SKM-1 (cell line): ENCODE measurements at regions not wholly inside any gene's neighbourhood (a gene's known extent, or its start where the extent isn't known, plus 50 kb on each side); places are given as distances from the start of the nearest gene placed in this dataset.
A peak's percentile ranks its signal among the peaks of the same experiment; 100 is the strongest.
"Not testable (repeated sequence)": the region's sequence is repeated elsewhere in the genome, so short reads cannot be mapped to it uniquely, and the experiment has no call there.

Source experiments
- DNase-seq: peaks from one replicate; lab custom pipeline; 2025; ENCODE audit not compliant: unreplicated experiment; lab: John Stamatoyannopoulos, UW

DNA sequence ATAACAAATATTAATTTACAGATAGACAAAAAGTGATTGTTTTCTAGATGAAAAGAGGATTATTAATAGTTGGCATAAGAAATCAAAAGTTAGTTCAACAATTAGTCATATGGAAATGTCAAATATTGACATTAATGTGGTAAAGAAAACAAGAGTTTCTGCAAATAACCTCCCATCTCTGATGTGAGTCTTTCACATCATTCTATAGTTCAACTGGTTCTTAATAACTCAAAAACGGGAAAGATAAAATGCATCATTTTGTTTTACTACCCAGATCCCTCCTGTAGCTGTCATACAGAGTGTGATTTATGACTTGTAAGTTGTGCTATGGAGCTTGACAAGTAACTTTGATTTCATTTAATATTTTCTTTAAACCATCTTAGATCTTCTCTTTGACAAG lies 594.8 kb downstream of the ZWINT start:
- no peak for DNase-seq

DNA sequence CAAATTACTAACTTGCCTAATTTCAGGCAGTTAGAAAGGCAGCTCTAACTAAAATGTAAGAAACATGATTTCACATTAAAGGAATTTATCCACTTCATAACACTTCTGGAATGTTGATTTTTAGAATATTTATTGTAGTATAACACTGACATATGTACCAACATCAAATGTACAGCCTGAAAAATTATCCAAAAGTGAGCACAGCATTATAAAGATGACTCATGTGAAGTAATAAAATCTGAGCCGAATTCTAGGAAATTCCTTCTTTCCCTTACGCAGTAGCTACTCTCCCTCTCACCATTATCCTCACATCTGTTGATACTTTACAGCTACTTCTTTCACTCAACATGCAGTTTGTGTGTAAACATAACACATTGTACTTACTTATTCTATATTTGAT lies 610.6 kb downstream of the ZWINT start:
- DNase-seq: no peak

DNA sequence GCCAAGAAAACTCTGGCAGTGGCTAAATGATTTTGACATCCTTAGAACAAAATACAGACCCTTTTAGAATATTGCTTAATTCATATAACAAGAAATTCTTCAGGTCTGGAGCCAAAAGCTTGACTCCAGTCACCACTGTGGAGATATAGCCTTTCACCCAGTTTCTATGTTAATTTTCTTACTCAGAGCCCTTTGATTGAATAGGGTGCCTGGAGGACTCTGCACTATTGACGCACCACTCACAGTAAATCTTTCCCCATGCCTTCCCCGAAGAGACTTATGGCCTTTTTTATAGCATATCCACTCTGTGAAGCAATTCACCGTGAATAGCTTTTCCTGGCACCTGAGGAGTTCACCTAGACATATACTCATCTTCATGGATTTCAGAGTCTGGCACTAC lies 613.8 kb downstream of the ZWINT start:
- no peak for DNase-seq

DNA sequence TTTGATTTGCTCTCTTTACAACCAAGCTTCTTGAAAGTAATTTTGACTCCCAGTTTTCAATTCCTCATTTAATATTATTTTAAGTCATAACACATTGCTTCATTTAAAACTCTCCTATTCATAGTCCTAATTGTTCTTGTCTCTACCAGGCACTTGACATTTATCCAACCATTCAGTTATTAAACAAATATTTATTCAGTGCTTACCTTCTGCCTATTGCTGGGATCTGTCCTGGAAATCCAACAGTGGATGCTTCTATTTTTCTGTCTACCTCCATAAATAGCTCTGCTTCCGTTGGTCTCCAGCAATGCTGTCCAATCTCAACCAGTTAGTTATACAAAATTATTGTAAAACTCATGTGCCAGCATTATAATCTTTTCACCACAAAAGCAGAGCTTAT lies 615.1 kb downstream of the ZWINT start:
- DNase-seq: no peak

DNA sequence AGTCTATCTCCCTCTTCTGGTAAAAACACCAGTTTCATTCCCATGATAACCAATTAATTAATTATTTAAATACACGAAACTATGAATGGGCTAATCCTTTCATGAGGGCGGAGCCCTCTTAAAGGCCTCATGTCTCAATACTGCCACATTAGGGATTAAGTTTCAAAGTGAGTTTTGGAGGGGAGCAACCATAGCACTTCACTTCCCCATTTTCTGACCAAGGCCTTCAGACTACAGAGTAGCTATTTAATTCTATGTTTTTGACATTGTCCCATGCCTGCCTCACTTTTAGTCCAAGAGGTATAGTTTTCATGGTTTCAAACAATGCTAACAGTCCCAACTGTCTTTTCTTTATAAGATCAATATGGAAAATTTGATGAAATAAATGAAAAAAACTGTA lies 618.6 kb downstream of the ZWINT start:
- no peak for DNase-seq

DNA sequence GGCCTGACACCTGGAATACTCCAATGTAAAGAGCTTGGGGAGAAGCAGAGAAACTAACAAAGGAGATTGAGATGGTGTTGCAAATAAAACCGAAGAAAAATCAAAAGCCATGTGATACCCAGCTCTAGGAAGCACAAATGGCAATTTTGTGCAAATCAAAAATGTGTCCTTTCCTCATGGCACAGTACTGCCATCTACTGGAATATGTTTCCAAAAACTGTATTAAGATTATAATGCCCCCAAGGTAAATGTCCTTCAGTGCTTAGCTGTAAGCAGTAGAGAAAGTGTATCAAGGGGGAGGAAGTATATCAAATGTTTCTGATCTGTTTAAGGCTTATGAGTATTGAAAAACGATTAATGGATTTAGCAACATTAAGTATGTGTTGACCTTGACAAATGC lies 620.3 kb downstream of the ZWINT start:
- DNase-seq: not testable (repeated sequence)

DNA sequence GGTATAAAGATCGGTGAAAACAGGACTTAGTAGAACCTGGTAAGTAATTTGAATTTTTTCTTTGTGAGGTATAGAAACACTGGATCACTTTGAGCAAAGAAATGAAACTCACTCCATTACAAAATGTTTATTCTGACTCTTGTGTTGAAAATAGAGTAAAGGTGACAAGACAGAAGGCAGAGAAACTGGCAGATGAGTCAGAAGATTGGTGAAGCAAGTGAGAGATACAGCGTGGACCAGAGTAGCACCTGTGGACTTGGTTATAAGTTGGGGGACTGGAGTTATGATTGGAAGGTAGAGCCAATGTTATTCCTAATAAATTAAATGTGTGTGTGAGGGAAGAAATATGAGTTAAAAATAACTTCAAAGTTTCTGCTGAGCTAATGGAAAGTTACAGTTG lies 620.9 kb downstream of the ZWINT start:
- DNase-seq: no peak

DNA sequence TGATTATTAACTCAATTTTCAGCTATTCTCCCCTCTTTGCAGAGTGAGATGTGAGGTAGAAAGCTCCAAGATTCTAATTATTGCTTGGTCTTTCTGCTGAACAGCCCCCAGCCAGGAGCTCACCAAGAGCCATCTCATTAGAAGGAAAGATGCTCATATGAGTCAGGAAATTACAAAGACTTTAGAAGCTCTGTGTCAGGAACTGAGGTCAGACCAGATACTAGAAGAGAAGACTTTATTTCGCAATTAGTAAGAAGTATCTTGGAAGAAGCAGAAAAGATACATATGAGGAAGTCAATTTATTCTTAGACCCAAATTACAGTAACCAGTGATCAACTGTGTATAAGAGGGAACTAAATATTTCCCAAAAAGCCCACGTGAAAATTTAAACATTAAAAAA lies 626.9 kb downstream of the ZWINT start:
- DNase-seq: peak; percentile 79

DNA sequence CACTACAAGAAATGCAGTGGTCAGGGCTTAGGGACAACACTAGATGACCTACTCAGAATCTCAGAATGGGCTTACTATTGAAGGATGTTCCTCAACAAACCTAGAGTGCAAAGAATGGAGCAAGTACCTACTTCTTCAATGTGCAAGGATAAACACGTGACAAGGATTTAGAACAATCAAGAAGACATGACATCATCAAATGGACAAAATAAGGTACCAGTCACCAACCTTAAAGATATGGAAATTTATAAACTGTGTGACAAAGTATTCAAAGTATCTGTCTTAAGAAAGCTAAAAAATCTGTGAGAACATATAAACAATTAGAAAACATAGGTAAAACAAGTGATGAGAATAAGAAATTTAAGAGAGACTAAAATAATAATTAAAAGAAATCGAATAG lies 656.1 kb downstream of the ZWINT start:
- no peak for DNase-seq

DNA sequence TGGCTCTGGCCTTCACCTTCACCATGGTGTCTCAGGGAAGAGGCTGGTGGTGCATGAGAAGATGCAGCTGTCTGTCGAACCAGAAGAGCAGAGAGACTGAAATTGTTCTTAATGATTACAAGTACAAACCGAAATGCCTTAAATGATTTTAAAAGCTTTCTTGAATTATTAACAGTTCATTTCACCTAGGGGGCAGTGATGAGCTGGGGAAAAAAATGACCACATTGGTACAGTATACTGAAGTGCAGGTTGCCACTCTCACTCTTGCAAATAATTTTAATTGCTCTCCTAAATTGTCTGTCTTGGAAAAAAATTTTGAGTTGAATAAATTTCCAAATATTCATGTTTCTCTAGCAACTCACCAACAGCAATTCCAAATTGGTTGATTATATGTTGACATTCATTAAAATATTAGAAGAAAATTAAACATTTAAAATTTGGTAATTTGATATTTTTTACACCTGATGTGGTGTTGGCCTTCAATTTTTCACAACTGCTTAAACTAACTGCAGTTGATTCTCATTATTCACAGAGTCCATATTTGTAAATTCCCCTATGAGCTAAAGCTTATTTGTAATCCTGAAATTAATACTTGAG lies 692.6 kb downstream of the ZWINT start:
- no peak for DNase-seq

DNA sequence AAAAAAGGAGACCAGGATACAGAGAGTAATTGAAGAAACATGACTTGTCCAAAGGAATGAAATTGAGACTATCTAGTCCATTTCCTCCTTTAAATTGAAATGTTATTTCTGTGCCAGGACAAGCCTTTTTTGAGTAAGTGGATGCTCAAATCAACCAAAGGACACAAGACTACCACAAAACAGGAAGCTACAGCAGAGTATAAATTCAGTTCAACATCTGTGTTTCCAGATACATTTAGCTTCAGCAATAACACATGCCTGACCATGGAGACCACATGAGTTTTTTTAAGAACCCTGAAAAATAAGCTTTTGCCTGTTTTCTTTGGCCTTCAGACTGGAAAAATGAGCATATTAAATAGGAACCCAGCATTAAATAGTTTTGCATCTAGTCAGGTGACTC lies 707.5 kb downstream of the ZWINT start:
- DNase-seq: no peak

DNA sequence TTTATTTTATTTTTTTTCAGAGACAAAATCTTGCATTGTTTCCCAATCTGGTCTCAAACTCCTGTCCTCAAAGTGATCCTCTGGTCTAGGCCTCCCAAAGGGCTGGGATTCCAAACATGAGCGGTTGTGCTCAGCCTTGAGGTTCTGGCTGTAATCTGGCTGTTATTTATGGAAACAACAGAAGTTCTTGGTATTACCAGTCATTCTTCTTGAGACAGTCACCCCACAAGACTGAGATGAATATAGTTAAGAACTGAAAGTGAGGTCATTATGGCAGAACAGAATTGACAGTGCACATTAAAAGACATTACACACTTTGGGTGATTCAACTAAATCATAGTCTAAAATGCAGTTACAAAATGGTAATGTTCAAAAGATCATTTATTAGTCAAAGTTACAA lies 719.5 kb downstream of the ZWINT start:
- DNase-seq: no peak

DNA sequence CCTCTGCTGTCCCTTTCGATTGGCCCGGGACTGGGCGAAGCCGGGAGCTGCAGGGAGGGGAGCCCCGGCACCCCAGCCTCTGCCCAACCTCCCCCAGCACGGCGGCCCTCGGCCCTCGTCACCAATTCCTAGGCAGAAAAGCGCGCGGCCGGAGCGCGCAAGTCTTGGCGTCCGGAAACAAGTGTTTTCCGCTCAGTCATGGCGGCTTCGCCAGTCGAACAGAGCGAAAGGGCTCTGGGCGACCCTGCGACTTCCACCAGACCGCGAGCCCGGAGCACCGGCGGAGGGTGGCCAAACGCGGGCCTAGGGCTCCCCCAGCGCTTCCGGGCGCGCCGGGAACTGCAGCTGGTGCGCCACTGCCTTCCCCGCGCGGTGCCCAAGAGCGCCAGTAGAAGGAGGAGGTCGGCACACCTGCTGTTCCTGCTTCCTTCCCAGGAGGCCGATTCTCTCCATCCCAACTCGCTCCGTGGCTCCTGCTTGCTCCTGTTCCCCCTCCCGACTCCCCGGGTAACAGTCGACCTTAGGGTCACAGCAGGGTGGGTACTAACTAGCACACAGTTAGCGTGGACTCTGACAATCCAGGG lies 729.9 kb downstream of the ZWINT start:
- peak; percentile 61 for DNase-seq

DNA sequence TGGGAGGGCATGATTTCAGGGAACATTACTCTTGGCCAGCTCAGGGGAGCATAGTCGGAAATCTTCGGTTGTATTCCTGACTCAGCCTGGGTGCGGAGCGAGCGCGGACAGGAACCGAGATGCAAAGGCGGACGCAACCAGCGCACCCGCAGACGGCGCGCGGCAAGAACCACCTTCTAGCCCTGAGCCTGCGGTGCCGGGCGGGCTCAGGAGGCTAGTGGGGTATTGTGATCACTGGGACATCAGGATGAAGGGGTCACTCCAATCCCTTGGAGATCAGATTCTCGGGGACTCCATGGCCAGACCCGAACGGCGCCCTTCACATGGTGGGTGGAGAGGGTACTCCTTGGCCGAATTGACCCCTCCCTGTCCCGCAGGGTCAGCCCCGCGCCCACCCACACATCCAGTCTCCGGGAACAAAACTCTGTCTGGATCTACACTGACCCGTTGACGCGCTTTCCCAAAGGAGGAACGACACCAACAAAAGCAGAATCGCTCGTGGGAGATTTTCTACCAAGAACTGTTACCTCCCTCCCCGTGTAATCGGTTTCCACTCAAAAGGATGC lies 730.5 kb downstream of the ZWINT start:
- DNase-seq: no peak

DNA sequence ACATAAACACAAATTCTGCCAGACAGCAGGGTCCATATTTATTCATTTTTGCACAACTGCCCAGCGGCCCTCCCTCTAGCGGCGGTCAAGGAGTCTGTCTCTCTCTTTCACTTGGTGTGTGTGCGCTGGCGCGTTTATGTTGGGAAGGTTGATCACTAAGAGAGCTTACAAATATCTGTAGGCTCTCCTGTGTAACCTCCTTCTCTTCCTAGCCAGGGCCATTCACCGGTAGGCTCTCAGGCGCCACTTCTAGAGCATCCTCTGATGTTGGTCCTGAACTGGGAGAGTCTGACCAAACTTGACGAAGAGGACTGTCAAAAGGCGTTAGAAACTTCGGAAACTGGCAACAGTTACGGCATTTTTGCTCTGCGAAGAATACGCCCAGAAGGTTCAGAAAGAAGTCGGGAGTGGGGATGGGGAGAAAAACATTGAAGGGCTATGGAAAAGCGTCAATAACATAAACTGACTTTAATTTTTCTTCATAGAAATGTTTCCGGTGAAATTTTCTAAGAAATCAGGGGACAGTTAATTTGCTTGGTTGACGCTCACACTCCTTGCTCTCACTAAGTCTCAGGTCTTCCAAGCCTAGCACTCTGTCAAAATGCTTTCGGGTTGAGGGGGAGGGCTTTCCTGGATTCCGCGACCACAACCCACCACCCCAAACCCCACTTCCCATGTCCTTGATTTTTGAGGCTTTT lies 731.1 kb downstream of the ZWINT start:
- DNase-seq: no peak

DNA sequence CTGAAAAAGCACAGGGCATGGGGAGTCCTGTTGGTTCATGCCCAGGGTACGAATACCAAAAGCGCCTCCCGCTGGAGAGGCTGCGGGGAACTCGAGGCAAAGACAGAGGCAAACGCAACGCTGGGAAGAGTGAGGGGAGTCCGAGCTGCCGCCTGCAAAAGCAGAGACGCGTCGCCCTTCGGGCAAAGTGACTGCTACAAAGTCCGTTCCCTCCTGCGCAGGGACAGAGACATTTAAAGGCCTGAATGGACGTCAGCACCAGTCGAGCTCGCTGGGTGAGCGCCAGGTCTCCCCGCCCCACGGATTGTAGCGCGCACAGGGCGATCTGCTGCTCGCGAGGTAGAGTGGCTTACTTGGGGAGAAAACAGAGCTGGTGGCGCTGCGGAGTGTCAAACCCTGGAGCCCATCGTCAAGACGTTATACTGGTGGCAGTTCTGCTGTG lies 732.8 kb downstream of the ZWINT start:
- no peak for DNase-seq

DNA sequence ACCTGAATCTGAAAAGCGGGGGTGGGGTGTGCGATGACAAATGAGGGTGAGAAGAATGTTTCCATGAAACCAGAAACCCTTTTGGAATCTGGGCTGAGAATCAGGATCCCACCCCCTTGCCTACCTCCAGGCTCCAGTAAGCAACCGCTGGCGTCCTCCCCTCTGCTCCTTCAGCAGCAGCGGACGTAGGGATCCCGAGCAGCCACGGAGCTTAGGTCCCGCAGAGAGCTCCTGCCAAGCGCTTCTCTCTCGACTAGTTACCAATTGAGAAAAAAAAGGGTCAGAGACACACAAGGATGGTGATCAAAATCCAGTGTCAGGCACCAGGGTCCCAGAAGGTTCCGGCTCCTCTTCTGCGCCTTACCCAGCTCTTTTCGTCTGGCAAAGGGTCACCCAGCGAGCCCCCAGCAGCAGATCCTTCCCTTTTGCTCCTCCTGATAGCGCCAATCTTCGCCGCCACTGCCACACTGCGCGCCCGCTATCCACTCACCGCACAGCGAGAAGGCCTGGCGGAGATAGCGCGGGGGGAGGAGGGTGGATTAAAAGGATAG lies 733.5 kb downstream of the ZWINT start:
- no peak for DNase-seq

DNA sequence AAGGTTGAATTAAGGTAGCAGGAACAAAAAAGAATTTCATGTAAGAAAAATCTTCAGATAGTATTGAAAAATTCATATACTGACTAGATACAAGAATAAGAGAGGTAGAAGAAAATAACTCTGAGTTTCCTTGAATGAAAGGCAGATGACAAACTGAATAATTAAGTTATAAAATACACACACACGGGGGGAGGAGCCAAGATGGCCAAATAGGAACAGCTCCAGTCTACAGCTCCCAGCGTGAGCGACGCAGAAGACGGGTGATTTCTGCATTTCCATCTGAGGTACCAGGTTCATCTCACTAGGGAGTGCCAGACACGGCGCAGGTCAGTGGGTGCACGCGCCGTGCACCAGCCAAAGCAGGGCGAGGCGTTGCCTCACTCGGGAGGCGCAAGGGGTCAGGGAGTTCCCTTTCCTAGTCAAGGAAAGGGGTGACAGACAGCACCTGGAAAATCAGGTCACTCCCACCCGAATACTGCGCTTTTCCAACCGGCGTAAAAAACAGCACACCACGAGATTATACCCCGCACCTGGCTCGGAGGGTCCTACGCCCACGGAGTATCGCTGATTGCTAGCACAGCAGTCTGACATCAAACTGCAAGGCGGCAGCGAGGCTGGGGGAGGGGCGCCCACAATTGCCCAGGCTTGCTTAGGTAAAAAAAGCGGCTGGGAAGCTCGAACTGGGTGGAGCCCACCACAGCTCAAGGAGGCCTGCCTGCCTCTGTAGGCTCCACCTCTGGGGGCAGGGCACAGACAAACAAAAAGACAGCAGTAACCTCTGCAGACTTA lies 759.2 kb downstream of the ZWINT start:
- DNase-seq: not testable (repeated sequence)

DNA sequence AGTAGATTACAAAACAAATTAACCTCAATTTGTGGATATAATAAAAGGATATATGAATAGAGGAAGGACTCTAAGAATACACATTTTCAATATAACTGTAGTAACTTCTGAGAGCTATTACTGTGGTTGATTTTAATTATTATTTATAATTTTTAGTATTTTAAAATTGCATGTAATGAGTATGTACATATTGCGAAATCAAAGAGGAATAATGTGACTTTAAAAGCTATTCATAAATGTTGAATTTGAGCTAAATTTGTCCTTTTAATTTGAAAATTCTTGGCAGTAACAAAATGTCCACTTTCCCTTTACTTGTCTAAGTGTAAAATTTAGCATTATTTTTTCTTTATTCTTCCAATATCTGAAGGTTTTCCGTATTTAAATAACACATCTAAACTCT lies 750.6 kb upstream of the PCDH15 start:
- no peak for DNase-seq

DNA sequence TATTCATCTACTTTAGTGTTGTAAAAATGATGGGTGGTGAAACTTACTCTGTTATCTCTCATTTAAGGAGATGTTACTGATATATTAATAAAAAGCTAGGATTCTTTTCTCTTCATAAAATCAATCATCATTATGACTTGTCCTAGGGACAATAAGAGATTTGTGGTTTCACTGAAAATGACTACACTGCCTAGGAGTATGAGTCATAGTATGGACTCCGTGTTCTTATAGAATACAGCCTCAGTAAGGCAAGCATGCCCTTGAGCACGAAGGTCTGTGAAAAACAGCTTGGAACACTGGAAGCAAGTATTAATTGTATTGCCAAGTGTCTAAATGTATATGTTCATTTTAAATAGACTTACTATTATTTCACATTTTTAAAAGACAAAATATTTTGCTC lies 749.2 kb upstream of the PCDH15 start:
- DNase-seq: no peak

DNA sequence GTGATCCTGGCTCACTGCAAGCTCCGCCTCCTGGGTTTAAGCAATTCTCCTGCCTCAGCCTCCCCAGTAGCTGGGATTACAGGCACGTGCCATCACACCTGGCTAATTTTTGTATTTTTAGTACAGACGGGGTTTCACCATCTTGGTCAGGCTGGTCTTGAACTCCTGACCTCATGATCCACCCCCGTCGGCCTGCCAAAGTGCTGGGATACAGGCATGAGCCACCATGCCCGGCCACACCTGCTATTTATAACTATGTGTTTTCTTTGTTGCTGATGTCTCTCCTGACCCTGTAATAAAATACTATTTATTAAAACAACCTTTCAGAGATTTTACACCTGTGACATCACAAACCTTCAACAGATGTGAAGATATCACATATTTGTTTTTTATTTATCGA lies 736.5 kb upstream of the PCDH15 start:
- DNase-seq: not testable (repeated sequence)
